Ovary (tissue), 3 donors: ENCODE measurements at regions not wholly inside any gene's neighbourhood (a gene's known extent, or its start where the extent isn't known, plus 50 kb on each side); places are given as distances from the start of the nearest gene placed in this dataset.

ENCODE experiments used
- CTCF ChIP-seq, 3 donors: fragments of 450-650 bp in 2 of 3; fragments of 200-600 bp in 1 of 3; IDR thresholded peaks; one replicate each; pipeline versions ENCODE4 v1.5.1 to v1.8.0; 2016 to 2022; ENCODE audit warnings: antibody characterized with exemption in 3 of 3, mild to moderate bottlenecking in 1 of 3
- EP300 ChIP-seq: sonication (generic); formaldehyde crosslinking; IDR thresholded peaks from one replicate; pipeline ENCODE4 v1.6.1; 2017; ENCODE audit warnings: antibody characterized with exemption
- donor health status: DM: no; HTN: no; CAD: no.

DNA sequence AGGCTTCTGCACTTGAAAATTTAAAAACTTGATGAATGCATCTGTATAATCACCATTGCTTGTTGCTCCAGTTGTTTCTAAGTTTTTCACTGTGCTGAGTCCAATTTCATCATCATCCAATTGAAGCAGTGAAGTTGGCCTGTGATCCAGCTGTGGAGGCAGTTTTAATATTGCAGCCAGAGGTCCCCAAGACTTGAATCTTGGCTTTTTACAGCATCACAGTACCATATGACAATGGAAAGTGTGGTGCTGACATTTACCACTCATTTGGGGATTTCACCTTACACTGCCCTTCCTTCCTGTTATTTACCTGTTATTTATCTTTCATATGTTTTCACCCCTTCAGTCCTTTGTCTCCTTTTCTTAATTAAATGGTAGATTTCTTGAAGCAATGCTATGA, 76.2 kb upstream of the SPIN1 start:
- TF ChIP-seq EP300: no peak
- TF ChIP-seq CTCF (IDR thresholded peaks at IDR 0.05): no peak
